ENCODE measurements at regions not wholly inside any gene's neighbourhood (a gene's known extent, or its start where the extent isn't known, plus 50 kb on each side); places are given as distances from the start of the nearest gene placed in this dataset.
A peak's percentile ranks its signal among the peaks of the same experiment; 100 is the strongest.
"Not testable (repeated sequence)": the region's sequence is repeated elsewhere in the genome, so short reads cannot be mapped to it uniquely, and the experiment has no call there.

DNA sequence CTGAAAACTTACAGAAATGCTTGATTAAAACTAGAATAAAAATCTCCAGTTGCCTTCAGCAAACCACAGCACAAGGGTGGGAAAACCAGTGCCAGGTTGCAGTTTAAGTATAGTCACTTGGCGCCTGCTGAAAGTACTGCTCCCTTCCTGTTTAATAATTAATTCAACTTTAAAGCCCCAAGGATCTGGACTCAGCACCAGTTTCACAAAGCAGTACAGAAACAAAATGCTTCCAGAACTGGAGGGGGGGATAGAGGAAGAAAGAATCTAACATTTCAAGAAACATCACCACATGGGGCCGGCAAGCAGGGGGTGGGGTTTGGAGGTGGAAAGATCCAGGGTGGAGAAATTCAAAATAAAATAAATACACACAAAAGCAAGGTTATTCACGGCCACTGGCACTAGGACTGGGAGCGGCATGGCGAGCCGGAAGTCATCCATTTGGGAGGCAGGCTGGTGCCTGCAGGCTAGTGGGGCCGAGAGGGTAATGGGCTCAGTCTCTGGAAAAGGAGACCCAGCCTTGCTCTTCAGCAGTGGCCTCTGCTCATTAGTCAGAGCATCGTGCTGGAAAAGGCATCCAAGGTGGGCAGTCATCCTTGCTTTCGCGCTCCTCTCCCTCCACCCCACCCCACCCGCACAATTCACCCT, 85.8 kb downstream of the POU3F3 start:
- Histone ChIP-seq H3K9me3 (no peaks in the 10 kb centered on the region), H3K27me3 (peaks cover 0 to 35% (median 8%) of the 10 kb centered on the region in 7 donors), H3K4me1 (no peaks in the 10 kb centered on the region), H3K36me3 (no peaks in the 10 kb centered on the region), H3K4me3 (no peak overlapping the region), H3K27ac (no peak overlapping the region)
- ATAC-seq (no peak), DNase-seq (no peak)
- intact Hi-C loops (cut with DNase I): loop anchor here in 1 of 10 donors (10.0 kb wide), 1 partner anchor 1775 kb away; no protein-coding TSS in a partner anchor
- TF ChIP-seq, protein P1, sequence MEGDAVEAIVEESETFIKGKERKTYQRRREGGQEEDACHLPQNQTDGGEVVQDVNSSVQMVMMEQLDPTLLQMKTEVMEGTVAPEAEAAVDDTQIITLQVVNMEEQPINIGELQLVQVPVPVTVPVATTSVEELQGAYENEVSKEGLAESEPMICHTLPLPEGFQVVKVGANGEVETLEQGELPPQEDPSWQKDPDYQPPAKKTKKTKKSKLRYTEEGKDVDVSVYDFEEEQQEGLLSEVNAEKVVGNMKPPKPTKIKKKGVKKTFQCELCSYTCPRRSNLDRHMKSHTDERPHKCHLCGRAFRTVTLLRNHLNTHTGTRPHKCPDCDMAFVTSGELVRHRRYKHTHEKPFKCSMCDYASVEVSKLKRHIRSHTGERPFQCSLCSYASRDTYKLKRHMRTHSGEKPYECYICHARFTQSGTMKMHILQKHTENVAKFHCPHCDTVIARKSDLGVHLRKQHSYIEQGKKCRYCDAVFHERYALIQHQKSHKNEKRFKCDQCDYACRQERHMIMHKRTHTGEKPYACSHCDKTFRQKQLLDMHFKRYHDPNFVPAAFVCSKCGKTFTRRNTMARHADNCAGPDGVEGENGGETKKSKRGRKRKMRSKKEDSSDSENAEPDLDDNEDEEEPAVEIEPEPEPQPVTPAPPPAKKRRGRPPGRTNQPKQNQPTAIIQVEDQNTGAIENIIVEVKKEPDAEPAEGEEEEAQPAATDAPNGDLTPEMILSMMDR (IDR thresholded peaks at IDR 0.05): no peak
- WGBS, 2 donors: 69 to 73% methylated on average over 11 of the region's 11 CpGs

DNA sequence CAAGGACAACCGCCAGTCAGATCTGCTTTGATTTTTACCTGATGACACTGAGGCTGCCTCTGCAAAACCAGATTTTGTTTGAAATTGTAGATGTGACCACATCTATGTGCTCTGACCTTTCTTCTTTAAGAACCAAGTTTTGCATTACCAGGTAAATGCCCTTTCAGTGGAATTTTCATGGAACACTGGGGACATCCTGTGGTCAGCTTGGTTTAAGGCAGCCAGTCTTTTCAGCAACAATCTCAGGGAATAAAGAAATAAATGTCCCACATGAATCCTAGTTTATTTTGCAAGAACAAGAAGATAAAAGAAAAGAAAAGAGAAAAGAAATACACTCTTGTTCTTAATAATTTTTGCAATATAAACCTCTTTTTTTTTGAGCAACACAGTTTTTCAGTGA, 90.6 kb downstream of the POU3F3 start:
- Histone ChIP-seq H3K4me3 (no peak overlapping the region), H3K27me3 (peaks cover 0 to 52% (median 22%) of the 10 kb centered on the region in 7 donors), H3K9me3 (no peaks in the 10 kb centered on the region), H3K36me3 (no peaks in the 10 kb centered on the region), H3K4me1 (no peaks in the 10 kb centered on the region), H3K27ac (no peak overlapping the region)
- ATAC-seq (no peak), DNase-seq (no peak)
- intact Hi-C loops (cut with DNase I): loop anchor here in 1 of 10 donors (10.0 kb wide), 1 partner anchor 1780 kb away; no protein-coding TSS in a partner anchor
- TF ChIP-seq, protein P1 (IDR thresholded peaks at IDR 0.05): peak in 7 of 9 donors; percentile 14 to 50 (median 22)
- 57 to 69% methylated on average over 1 of the region's 1 CpG for WGBS, 2 donors

DNA sequence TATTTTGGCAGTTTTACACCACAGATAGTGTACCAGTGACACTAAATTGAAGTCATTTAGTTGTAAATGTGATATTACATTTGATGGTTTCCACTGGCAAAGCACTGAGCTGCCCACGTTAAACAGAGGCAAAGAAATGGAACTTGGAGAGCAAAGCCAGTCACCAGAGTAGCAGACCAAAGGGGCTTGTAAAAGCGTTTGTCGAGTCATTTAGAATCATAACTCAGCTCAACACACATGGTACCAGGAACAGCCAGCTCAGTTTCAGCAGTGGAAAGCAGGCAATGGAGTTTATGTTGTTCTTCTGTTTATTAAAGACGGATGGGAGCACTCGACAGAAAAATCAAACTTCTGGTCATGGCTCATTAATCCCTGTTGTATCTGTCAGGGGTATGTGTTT, 91.2 kb downstream of the POU3F3 start:
- WGBS, 2 donors: 66 to 74% methylated on average over 5 of the region's 5 CpGs
- ATAC-seq: no peak
- H3K27ac ChIP-seq: no peak overlapping the region
- TF ChIP-seq, protein P1 (IDR thresholded peaks at IDR 0.05): no peak
- H3K4me3 ChIP-seq: no peak overlapping the region
- H3K27me3 ChIP-seq: peaks cover 0 to 54% (median 18%) of the 10 kb centered on the region in 7 donors
- intact Hi-C loops (cut with DNase I): loop anchor here in 1 of 10 donors (10.0 kb wide), 1 partner anchor 1780 kb away; no protein-coding TSS in a partner anchor
- H3K9me3 ChIP-seq: no peaks in the 10 kb centered on the region
- H3K4me1 ChIP-seq: no peaks in the 10 kb centered on the region
- no peaks in the 10 kb centered on the region for H3K36me3 ChIP-seq
- no peak for DNase-seq

DNA sequence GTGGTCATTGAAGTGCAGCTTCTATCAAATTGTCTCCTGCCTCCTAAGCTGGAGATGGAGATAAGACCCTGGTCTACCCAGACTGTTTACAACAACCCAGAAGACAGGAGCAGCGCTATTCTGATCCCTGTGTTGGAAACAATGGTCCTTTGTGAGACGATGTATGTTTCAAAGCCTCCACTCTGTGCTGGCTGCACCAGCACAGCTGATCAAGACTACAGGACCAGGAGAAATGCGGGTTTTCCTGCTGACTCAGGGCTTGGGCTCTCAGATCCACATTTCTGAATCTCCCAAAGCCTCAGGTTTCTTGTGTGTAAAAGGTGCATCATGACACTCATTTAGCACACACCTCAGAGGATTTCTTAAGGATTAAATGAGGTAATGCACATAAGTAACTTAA, 92.0 kb downstream of the POU3F3 start:
- WGBS, 2 donors: 49 to 59% methylated on average over 3 of the region's 3 CpGs
- DNase-seq: no peak

DNA sequence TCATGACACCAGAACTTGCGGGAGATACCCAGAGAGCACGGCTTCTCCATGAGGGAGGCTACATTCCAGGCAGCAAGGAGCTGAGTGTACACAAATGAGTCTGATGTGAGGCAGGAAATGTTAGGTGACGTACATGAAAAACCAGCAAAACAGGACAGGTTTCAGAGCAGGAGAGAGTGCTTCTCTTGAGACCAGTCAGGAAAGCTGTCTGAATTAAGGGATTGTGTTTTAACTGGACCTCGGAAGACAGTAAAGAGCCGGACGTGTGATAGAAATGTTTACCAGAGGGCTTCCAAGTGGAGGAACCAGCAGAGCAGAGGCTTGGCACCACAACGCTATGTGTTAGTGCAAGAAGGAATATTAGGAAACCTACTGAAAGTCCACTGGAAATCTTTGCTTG, 90.4 kb upstream of the MRPS9 start:
- ATAC-seq, H3K4me1 ChIP-seq, H3K36me3 ChIP-seq, H3K9me3 ChIP-seq, DNase-seq, H3K27ac ChIP-seq, H3K4me3 ChIP-seq: not testable (repeated sequence)
- intact Hi-C loops (cut with DNase I): loop anchor here in 1 of 10 donors (10.0 kb wide), 1 partner anchor 1783 kb away; no protein-coding TSS in a partner anchor
- WGBS, 2 donors: 74 to 75% methylated on average over 5 to 7 of the region's 7 CpGs
- H3K27me3 ChIP-seq: peaks cover 0 to 54% (median 18%) of the 10 kb centered on the region in 7 donors

More for the DNA sequence above, 92.0 kb downstream of the POU3F3 start:
- Histone ChIP-seq H3K27me3 (peaks cover 0 to 54% (median 18%) of the 10 kb centered on the region in 7 donors), H3K9me3 (no peaks in the 10 kb centered on the region), H3K27ac (no peak overlapping the region), H3K4me1 (no peaks in the 10 kb centered on the region), H3K4me3 (no peak overlapping the region), H3K36me3 (no peaks in the 10 kb centered on the region)
- intact Hi-C loops (cut with DNase I): loop anchor here in 1 of 10 donors (10.0 kb wide), 1 partner anchor 1781 kb away; no protein-coding TSS in a partner anchor
- TF ChIP-seq, protein P1 (IDR thresholded peaks at IDR 0.05): no peak
- no peak for ATAC-seq
